ENCODE measurements at regions not wholly inside any gene's neighbourhood (a gene's known extent, or its start where the extent isn't known, plus 50 kb on each side); places are given as distances from the start of the nearest gene placed in this dataset.

GRCh38 chr20:41726727-41727126 is 108.5 kb upstream of the CHD6 start:
- H3K4me3 ChIP-seq = no peak overlapping the region
- H3K9me3 ChIP-seq = peaks cover 0 to 2% (median under 1%) of the 10 kb centered on the region in 4 donors
- no peaks in the 10 kb centered on the region for H3K4me1 ChIP-seq
- no peaks in the 10 kb centered on the region for H3K27me3 ChIP-seq
- TF ChIP-seq CTCF (IDR thresholded peaks at IDR 0.05) = no peak
- TF ChIP-seq POLR2AphosphoS5 (IDR thresholded peaks at IDR 0.05) = no peak
- H3K36me3 ChIP-seq = no peaks in the 10 kb centered on the region
- no peak for DNase-seq
- WGBS, 2 donors = 63 to 75% methylated on average over 4 of the region's 4 CpGs
- intact Hi-C loops (cut with DNase I) = no loop called here
- H3K27ac ChIP-seq = no peak overlapping the region

DNA sequence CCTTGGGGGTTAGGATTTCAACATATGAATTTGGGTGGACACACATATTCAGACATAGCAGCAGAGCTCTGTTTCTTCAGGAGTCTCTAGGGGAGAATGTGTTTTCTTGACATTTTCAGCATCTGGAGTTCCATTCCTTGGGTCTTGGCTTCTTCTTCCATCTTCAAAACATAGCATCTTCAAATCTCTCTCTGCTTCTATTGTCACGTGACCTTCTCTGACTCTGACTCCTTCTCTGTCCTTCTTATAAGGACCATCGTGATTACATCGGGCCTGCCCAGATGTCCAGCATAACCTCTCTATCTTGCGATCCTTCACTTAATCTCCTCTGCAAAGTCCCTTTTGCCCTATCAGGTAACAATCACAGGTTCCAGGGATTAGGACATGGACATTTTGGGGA is 101.0 kb upstream of the CHD6 start:
- no peak overlapping the region for H3K27ac ChIP-seq
- H3K4me3 ChIP-seq = no peak overlapping the region
- TF ChIP-seq CTCF (IDR thresholded peaks at IDR 0.05) = no peak
- no peak for TF ChIP-seq POLR2AphosphoS5 (IDR thresholded peaks at IDR 0.05)
- TF ChIP-seq POLR2A (IDR thresholded peaks at IDR 0.05) = no peak
- TF ChIP-seq EP300 (IDR thresholded peaks at IDR 0.05) = no peak
- no peaks in the 10 kb centered on the region for H3K36me3 ChIP-seq
- 94 to 95% methylated on average over 4 of the region's 4 CpGs for WGBS, 2 donors
- H3K9me3 ChIP-seq = no peaks in the 10 kb centered on the region
- H3K27me3 ChIP-seq = no peaks in the 10 kb centered on the region
- H3K4me1 ChIP-seq = peaks cover 0 to 4% (median 0%) of the 10 kb centered on the region in 4 donors
- intact Hi-C loops (cut with DNase I) = no loop called here
- no peak for DNase-seq

DNA sequence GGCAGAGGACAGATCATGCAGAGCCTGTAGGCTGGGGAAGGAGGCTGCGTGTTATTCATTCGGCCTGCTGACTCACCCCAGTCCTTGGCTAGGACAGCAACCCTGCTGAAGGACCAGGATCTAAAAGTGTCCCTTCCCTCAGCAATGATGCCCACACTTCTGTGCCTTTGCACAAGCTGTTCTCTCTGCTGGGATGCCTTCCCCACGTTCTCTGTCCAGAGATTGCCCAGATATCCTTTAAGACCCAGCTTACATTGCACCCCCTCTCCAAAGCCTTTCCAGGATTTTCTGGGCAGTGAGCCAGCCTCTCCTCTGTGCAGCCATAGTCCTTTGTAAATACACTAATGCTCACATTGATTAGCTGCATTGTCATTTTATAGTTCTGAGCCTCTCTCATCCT is 99.3 kb upstream of the CHD6 start:
- no peak for TF ChIP-seq CTCF (IDR thresholded peaks at IDR 0.05)
- TF ChIP-seq POLR2AphosphoS5 (IDR thresholded peaks at IDR 0.05) = no peak
- no peak for TF ChIP-seq EP300 (IDR thresholded peaks at IDR 0.05)
- TF ChIP-seq POLR2A (IDR thresholded peaks at IDR 0.05) = no peak
- WGBS, 2 donors = 54 to 67% methylated on average over 3 of the region's 3 CpGs
- no peak for DNase-seq

DNA sequence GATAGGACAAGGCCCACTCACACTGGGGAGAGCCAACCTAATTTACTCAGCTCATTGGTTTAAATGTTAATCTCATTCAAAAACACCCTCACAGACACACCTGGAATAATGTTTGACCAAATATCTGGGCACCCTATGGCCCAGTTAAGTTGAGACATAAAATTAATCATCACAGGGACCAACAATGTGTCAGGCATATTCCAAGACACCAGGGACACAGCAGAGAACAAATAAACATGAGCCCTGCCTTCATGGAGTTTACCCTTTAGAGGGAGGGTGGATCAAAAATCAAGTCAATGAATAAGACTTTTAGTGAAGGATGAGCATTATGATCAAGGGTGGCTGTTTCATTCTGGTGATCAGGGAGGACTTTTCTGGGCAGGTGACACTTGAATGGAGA is 98.7 kb upstream of the CHD6 start:
- H3K4me3 ChIP-seq = no peak overlapping the region
- intact Hi-C loops (cut with DNase I) = no loop called here
- H3K27ac ChIP-seq = no peak overlapping the region
- H3K27me3 ChIP-seq = no peaks in the 10 kb centered on the region
- no peaks in the 10 kb centered on the region for H3K36me3 ChIP-seq
- no peak for DNase-seq
- no peaks in the 10 kb centered on the region for H3K9me3 ChIP-seq
- H3K4me1 ChIP-seq = peaks cover 0 to 4% (median 0%) of the 10 kb centered on the region in 4 donors
- TF ChIP-seq POLR2AphosphoS5 (IDR thresholded peaks at IDR 0.05) (no peak), EP300 (IDR thresholded peaks at IDR 0.05) (no peak), CTCF (IDR thresholded peaks at IDR 0.05) (no peak), POLR2A (IDR thresholded peaks at IDR 0.05) (no peak)

More for the DNA sequence above, 99.3 kb upstream of the CHD6 start:
- intact Hi-C loops (cut with DNase I) = no loop called here
- H3K4me1 ChIP-seq = peaks cover 0 to 4% (median 0%) of the 10 kb centered on the region in 4 donors
- no peak overlapping the region for H3K27ac ChIP-seq
- no peaks in the 10 kb centered on the region for H3K27me3 ChIP-seq
- H3K9me3 ChIP-seq = no peaks in the 10 kb centered on the region
- no peaks in the 10 kb centered on the region for H3K36me3 ChIP-seq
- no peak overlapping the region for H3K4me3 ChIP-seq

GRCh38 chr20:41716436-41716835 is 98.3 kb upstream of the CHD6 start:
- H3K4me1 ChIP-seq = peaks cover 0 to 4% (median 0%) of the 10 kb centered on the region in 4 donors
- H3K36me3 ChIP-seq = no peaks in the 10 kb centered on the region
- no peaks in the 10 kb centered on the region for H3K9me3 ChIP-seq
- TF ChIP-seq CTCF (IDR thresholded peaks at IDR 0.05) (no peak), POLR2AphosphoS5 (IDR thresholded peaks at IDR 0.05) (no peak), POLR2A (IDR thresholded peaks at IDR 0.05) (no peak), EP300 (IDR thresholded peaks at IDR 0.05) (no peak)
- DNase-seq = no peak
- no peaks in the 10 kb centered on the region for H3K27me3 ChIP-seq
- no peak overlapping the region for H3K27ac ChIP-seq
- no peak overlapping the region for H3K4me3 ChIP-seq
- WGBS, 2 donors = 59 to 73% methylated on average over 3 of the region's 3 CpGs
- intact Hi-C loops (cut with DNase I) = no loop called here
